K562 (cell line): ENCODE measurements at regions not wholly inside any gene's neighbourhood (a gene's known extent, or its start where the extent isn't known, plus 50 kb on each side); places are given as distances from the start of the nearest gene placed in this dataset.

Source experiments
- ATAC-seq: fragments of 200-7000 bp; cut with Tn5 transposase; 3 replicates; pipeline ENCODE4 v1.9.1; 2020; ENCODE audit warnings: moderate library complexity
- BruUV-seq: library from RNA; stranded (reverse); fragments of 400-500 nt; replicated peaks from 2 replicates; lab custom pipeline; 2021; lab: Mats Ljungman, UMichigan
- CTCF ChIA-PET: fragments of 300-600 bp; formaldehyde crosslinking; extraction: SDS; loops from one replicate; lab custom pipeline; 2021; ENCODE audit warnings: low intra/inter-chr PET ratio; lab: Yijun Ruan, JAX
- POLR2A ChIA-PET: fragments of 300-600, 350-650 bp; sonication (Branson Sonifier 250); formaldehyde crosslinking; extraction: SDS; loops from one replicate; lab custom pipeline; 2021; ENCODE audit warnings: antibody characterized with exemption, inconsistent platforms; lab: Yijun Ruan, JAX
- DNase-seq, 4 experiments: peaks; one replicate each; pipeline versions ENCODE4 v3.0.0 to v3.0.0-alpha.2; 2011 to 2018; ENCODE audit warnings: low spot score in 3 of 4, mixed read lengths in 3 of 4; ENCODE audit errors: extremely low read depth in 1 of 4
- FAIRE-seq: peaks from 2 replicates; lab custom pipeline; 2011; peaks lifted over from hg19 to GRCh38; lab: Jason Lieb, UNC
- H2AFZ ChIP-seq: 2 replicates; pipeline ENCODE4 v1.6.0; 2011; ENCODE audit warnings: low read depth, low read length, control low read depth, inconsistent platforms
- H3K27ac ChIP-seq: fragments of 200-600 bp; 3 replicates; pipeline ENCODE4 v1.8.0; 2011; ENCODE audit warnings: low read depth, mild to moderate bottlenecking, control low read depth, inconsistent platforms, low read length, moderate library complexity, mixed read lengths; ENCODE audit errors: extremely low read depth
- H3K27me3 ChIP-seq, 2 experiments: fragments of 300-600 bp in 1 of 2; 2 replicates in 1 of 2; 3 replicates in 1 of 2; pipeline versions ENCODE4 v1.6.0 to v1.8.0; 2011; ENCODE audit warnings: inconsistent platforms in 2 of 2, low read length in 2 of 2, mild to moderate bottlenecking in 1 of 2, mixed read lengths in 1 of 2, moderate library complexity in 1 of 2; ENCODE audit not compliant: control insufficient read depth in 2 of 2, insufficient read depth in 2 of 2
- H3K36me3 ChIP-seq: fragments of 300-600 bp; 3 replicates; pipeline ENCODE4 v1.8.0; 2011; ENCODE audit warnings: mild to moderate bottlenecking, low read length, inconsistent platforms; ENCODE audit not compliant: control insufficient read depth, insufficient read depth
- H3K4me1 ChIP-seq, 2 experiments: fragments of 200-600 bp in 1 of 2; replicated peaks in 1 of 2; 2 replicates in 1 of 2; 3 replicates in 1 of 2; pipeline versions ENCODE4 v1.5.1 to v1.8.0; 2011; ENCODE audit warnings: inconsistent platforms in 2 of 2, low read length in 2 of 2, mild to moderate bottlenecking in 1 of 2, mixed read lengths in 1 of 2, moderate library complexity in 1 of 2; ENCODE audit not compliant: control insufficient read depth in 2 of 2, insufficient read depth in 2 of 2
- H3K4me2 ChIP-seq: 2 replicates; pipeline ENCODE4 v1.6.1; 2011; ENCODE audit warnings: low read length, control low read depth, inconsistent platforms, mixed read lengths; ENCODE audit not compliant: insufficient read depth
- H3K4me3 ChIP-seq: fragments of 200-600 bp; sonication (generic), shearing (Covaris generic); 2 replicates; pipeline ENCODE4 v1.5.1; 2016; ENCODE audit warnings: control low read depth, inconsistent platforms
- H3K79me2 ChIP-seq: fragments of 200-600 bp; 3 replicates; pipeline ENCODE4 v1.8.0; 2011; ENCODE audit warnings: low read length, inconsistent platforms; ENCODE audit not compliant: control insufficient read depth, insufficient read depth
- H3K9ac ChIP-seq, 2 experiments: 2 replicates each; pipeline versions ENCODE4 v1.6.0 to v1.6.1; 2011; ENCODE audit warnings: low read depth in 2 of 2, low read length in 2 of 2, control low read depth in 1 of 2, inconsistent platforms in 1 of 2, mild to moderate bottlenecking in 1 of 2, mixed read lengths in 1 of 2; ENCODE audit not compliant: insufficient read depth in 1 of 2
- H3K9me1 ChIP-seq: one replicate; pipeline ENCODE4 v1.6.0; 2011; ENCODE audit warnings: inconsistent platforms, mild to moderate bottlenecking, low read length, moderate library complexity; ENCODE audit not compliant: control insufficient read depth, insufficient read depth
- H3K9me3 ChIP-seq: replicated peaks from 2 replicates; pipeline ENCODE4 v1.5.1; 2011; ENCODE audit warnings: low read depth, low read length, inconsistent platforms; ENCODE audit not compliant: control insufficient read depth, insufficient read depth
- H4K20me1 ChIP-seq: replicated peaks from 2 replicates; pipeline ENCODE4 v1.6.1; 2011; ENCODE audit warnings: low read length, inconsistent platforms, mixed read lengths; ENCODE audit not compliant: control insufficient read depth, insufficient read depth
- ARID3B ChIP-seq: fragments of 250-450 bp; sonication (Bioruptor Pico); IDR thresholded peaks from 2 replicates; pipeline ENCODE4 v1.4.0; 2020; ENCODE audit warnings: borderline replicate concordance
- ATF2 ChIP-seq: sonication (generic); formaldehyde crosslinking; IDR thresholded peaks from 2 replicates; pipeline ENCODE4 v1.8.1; 2022; ENCODE audit warnings: missing genetic modification reagents
- GTF2E2 ChIP-seq: fragments of 200-800 bp; sonication (Bioruptor generic); IDR thresholded peaks from 2 replicates; pipeline ENCODE4 v1.6.1; 2016; ENCODE audit warnings: missing genetic modification characterization, missing compliant biosample characterization
- MAFK ChIP-seq: IDR thresholded peaks from 2 replicates; pipeline ENCODE4 v1.6.1; 2011; ENCODE audit warnings: low read length, improper control_type of control experiment
- PHB ChIP-seq: fragments of 250-450 bp; sonication (Bioruptor Pico); IDR thresholded peaks from 2 replicates; pipeline ENCODE4 v1.5.0; 2021
- POLR2B ChIP-seq: fragments of 450-650 bp; IDR thresholded peaks from 2 replicates; pipeline ENCODE4 v1.6.1; 2018; ENCODE audit warnings: low read depth; ENCODE audit not compliant: partially characterized antibody
- SLC30A9 ChIP-seq: fragments of 250-450 bp; sonication (Bioruptor Pico); IDR thresholded peaks from 2 replicates; pipeline ENCODE4 v1.8.0; 2022; ENCODE audit warnings: mild to moderate bottlenecking, moderate library complexity
- SPI1 ChIP-seq: IDR thresholded peaks from 2 replicates; pipeline ENCODE4 v1.6.1; 2011; ENCODE audit warnings: low read depth, low read length, control low read depth, borderline replicate concordance
- TAF15 ChIP-seq: fragments of 200-400 bp; formaldehyde crosslinking; IDR thresholded peaks from 2 replicates; pipeline ENCODE4 v1.6.1; 2017; ENCODE audit warnings: mild to moderate bottlenecking, low read depth, low read length, moderate library complexity
- ZNF695 ChIP-seq: fragments of 450-650 bp; formaldehyde crosslinking; IDR thresholded peaks from 2 replicates; pipeline ENCODE4 v1.4.0; 2020; ENCODE audit warnings: mild to moderate bottlenecking, moderate library complexity
- ZNF766 ChIP-seq: fragments of 200-800 bp; sonication (Bioruptor generic); conservative IDR thresholded peaks from 2 replicates; pipeline ENCODE4 v1.6.1; 2016; ENCODE audit warnings: missing genetic modification characterization, missing compliant biosample characterization
- WGBS: fragments of 100-300 bp; shearing (Covaris generic); methylation state at CpG from one replicate; pipeline ENCODE4 v1.1.6; 2016; ENCODE audit warnings: low coverage, mixed read lengths; ENCODE audit not compliant: insufficient coverage; ENCODE audit errors: missing lambda C conversion rate; 5-methylcytosine and 5-hydroxymethylcytosine counted together
- in situ Hi-C: fragments of 300-500 bp; cut with MboI; formaldehyde crosslinking; loops from 4 replicates; pipeline ENCODE4 v1.15.0; 2018; ENCODE audit warnings: inconsistent platforms, mixed read lengths
- intact Hi-C: fragments of 100-400 bp; cut with micrococcal nuclease; formaldehyde crosslinking; loops from 2 replicates; pipeline ENCODE4 v1.14.2; 2022

- Histone ChIP-seq H3K4me2 (no peak overlapping the region), H3K79me2 (no peaks in the 10 kb centered on the region), H3K27ac (no peak overlapping the region), H3K27me3 (peaks cover 3 to 29% of the 10 kb centered on the region in 2 experiments; a peak in 3 of 5 replicates), H3K9me1 (no peaks in the 10 kb centered on the region), H3K36me3 (no peaks in the 10 kb centered on the region), H3K4me3 (no peak overlapping the region), H2AFZ (no peak overlapping the region), H4K20me1 (no peaks in the 10 kb centered on the region), H3K4me1 (no peaks in the 10 kb centered on the region), H3K9me3 (no peaks in the 10 kb centered on the region), H3K9ac (no peak overlapping the region)
- TF ChIP-seq SPI1 (0 out of 2 replicates have a peak, but pooled peaks have one; percentile 13), ZNF766 (CRISPR knock-in tag) (peak; percentile 94), ARID3B (CRISPR knock-in tag) (no peak)
- no peak for FAIRE-seq
- no TSS peak for BruUV-seq
- 2% methylated on average over 8 of the region's 8 CpGs for WGBS
- ChIA-PET POLR2A (interaction anchor here (1.4 kb wide), 1 partner anchor 13 kb away, joined by 3 read pairs; no protein-coding TSS in a partner anchor), CTCF (no interaction called here)
- no peak for DNase-seq
- in situ Hi-C loops = no loop called here
- ATAC-seq = no peak
- intact Hi-C loops = no loop called here
Observed at GRCh38 chr7:25792586-25792985, 359.4 kb upstream of the NFE2L3 start.

GRCh38 chr7:25795824-25796235 is 356.2 kb upstream of the NFE2L3 start:
- H3K27me3 ChIP-seq = peaks cover 0 to 10% of the 10 kb centered on the region in 2 experiments; a peak in 3 of 5 replicates
- H3K9me3 ChIP-seq = no peaks in the 10 kb centered on the region
- H4K20me1 ChIP-seq = no peaks in the 10 kb centered on the region
- BruUV-seq = no TSS peak
- no peak overlapping the region for H3K27ac ChIP-seq
- CTCF ChIA-PET = no interaction called here
- H3K4me3 ChIP-seq = no peak overlapping the region
- ATAC-seq (no peak), DNase-seq (no peak), FAIRE-seq (no peak)
- in situ Hi-C loops = no loop called here
- 0% methylated on average over 1 of the region's 2 CpGs for WGBS
- no peaks in the 10 kb centered on the region for H3K9me1 ChIP-seq
- H3K79me2 ChIP-seq = no peaks in the 10 kb centered on the region
- no peaks in the 10 kb centered on the region for H3K4me1 ChIP-seq
- intact Hi-C loops = no loop called here
- no peaks in the 10 kb centered on the region for H3K36me3 ChIP-seq
- H3K4me2 ChIP-seq = no peak overlapping the region
- no peak overlapping the region for H3K9ac ChIP-seq
- TF ChIP-seq TAF15 (no peak), SPI1 (no peak), PHB (CRISPR knock-in tag) (no peak), ATF2 (CRISPR knock-in tag) (no peak), POLR2B (no peak), MAFK (no peak), GTF2E2 (tag) (no peak), SLC30A9 (CRISPR knock-in tag) (no peak), ZNF695 (CRISPR knock-in tag) (no peak)
- POLR2A ChIA-PET = interaction anchor here (1.1 kb wide), 1 partner anchor 10 kb away, joined by 4 read pairs; no protein-coding TSS in a partner anchor
- H2AFZ ChIP-seq = no peak overlapping the region
